Type B pancreatic cell (in vitro differentiated cells): ENCODE measurements at regions not wholly inside any gene's neighbourhood (a gene's known extent, or its start where the extent isn't known, plus 50 kb on each side); places are given as distances from the start of the nearest gene placed in this dataset.
"Not testable (repeated sequence)": the region's sequence is repeated elsewhere in the genome, so short reads cannot be mapped to it uniquely, and the experiment has no call there.

Experiments used
- DNase-seq: peaks from one replicate; pipeline ENCODE4 v3.0.0; 2021; ENCODE audit warnings: mixed read lengths; ENCODE audit not compliant: unreplicated experiment; ENCODE audit errors: extremely low spot score
- H3K27ac Mint-ChIP-seq: 2 replicates; pipeline ENCODE4 v1.8.0; 2021; ENCODE audit warnings: mild to moderate bottlenecking, mixed read lengths
- H3K27me3 Mint-ChIP-seq: 2 replicates; pipeline ENCODE4 v1.8.0; 2021; ENCODE audit warnings: mixed read lengths
- H3K36me3 Mint-ChIP-seq: 2 replicates; pipeline ENCODE4 v1.8.0; 2021; ENCODE audit warnings: mixed read lengths
- H3K4me1 Mint-ChIP-seq: one replicate; pipeline ENCODE4 v1.8.0; 2021; ENCODE audit warnings: mixed read lengths; ENCODE audit not compliant: unreplicated experiment
- H3K4me3 Mint-ChIP-seq: 2 replicates; pipeline ENCODE4 v1.8.0; 2021; ENCODE audit warnings: mild to moderate bottlenecking, mixed read lengths
- H3K9me3 Mint-ChIP-seq: 2 replicates; pipeline ENCODE4 v1.8.0; 2021; ENCODE audit warnings: mixed read lengths
- CTCF ChIP-seq: fragments of 200-600 bp; sonication (generic); conservative IDR thresholded peaks from 2 replicates; pipeline ENCODE4 v1.5.0; 2021; ENCODE audit warnings: antibody characterized with exemption, mild to moderate bottlenecking

- not testable (repeated sequence) for H3K4me3 Mint-ChIP-seq, H3K27me3 Mint-ChIP-seq, DNase-seq, H3K4me1 Mint-ChIP-seq, H3K27ac Mint-ChIP-seq, H3K36me3 Mint-ChIP-seq
- peak; percentile 27 for TF ChIP-seq CTCF
- peaks cover 21% of the 10 kb centered on the region for H3K9me3 Mint-ChIP-seq
Observed at GRCh38 chr22:10934704-10935103, 4593.3 kb upstream of the OR11H1 start.

- TF ChIP-seq CTCF, result no peak
- Mint-ChIP-seq H3K27me3 (no peaks in the 10 kb centered on the region), H3K36me3 (peaks cover 3% of the 10 kb centered on the region), H3K27ac (no peak overlapping the region), H3K4me1 (no peaks in the 10 kb centered on the region), H3K9me3 (peaks cover 21% of the 10 kb centered on the region), H3K4me3 (no peak overlapping the region)
- DNase-seq, result no peak
Observed at GRCh38 chr22:10961043-10961860, 4566.7 kb upstream of the OR11H1 start.

GRCh38 chr22:10961861-10962255, 4566.1 kb upstream of the OR11H1 start:
- H3K27me3 Mint-ChIP-seq, H3K27ac Mint-ChIP-seq, H3K4me3 Mint-ChIP-seq, H3K36me3 Mint-ChIP-seq, H3K4me1 Mint-ChIP-seq, DNase-seq: not testable (repeated sequence)
- H3K9me3 Mint-ChIP-seq, result peaks cover 18% of the 10 kb centered on the region
